ENCODE measurements at regions not wholly inside any gene's neighbourhood (a gene's known extent, or its start where the extent isn't known, plus 50 kb on each side); places are given as distances from the start of the nearest gene placed in this dataset.

- TF ChIP-seq YY1 (IDR thresholded peaks at IDR 0.05; ENCODE audit: extremely low read depth, insufficient replicate concordance, low read depth, low read length) (no peak), MAX (IDR thresholded peaks at IDR 0.05) (no peak), EZH2 (IDR thresholded peaks at IDR 0.05) (no peak), SIN3A (IDR thresholded peaks at IDR 0.05; ENCODE audit: low read depth) (no peak), CTCF (IDR thresholded peaks at IDR 0.05 in 2 of 3, conservative IDR thresholded peaks at IDR 0.05 in 1 of 3; ENCODE audit: borderline replicate concordance in 1 of 3, insufficient read depth in 1 of 3, low read depth in 2 of 3, low read length in 2 of 3) (no peak), CEBPB (IDR thresholded peaks at IDR 0.05; ENCODE audit: low read depth) (no peak), EZH2phosphoT487 (IDR thresholded peaks at IDR 0.05; ENCODE audit: borderline replicate concordance) (no peak), POLR2A (IDR thresholded peaks at IDR 0.05; ENCODE audit: borderline replicate concordance, extremely low read depth, insufficient read depth, insufficient read length) (no peak)
Observed at GRCh38 chr12:72111706-72112105, 160.5 kb upstream of the TRHDE start.

Data from HCT116 (cell line).